ENCODE measurements at regions not wholly inside any gene's neighbourhood (a gene's known extent, or its start where the extent isn't known, plus 50 kb on each side); places are given as distances from the start of the nearest gene placed in this dataset.

GRCh38 chr1:209341673-209342420 is 241.7 kb upstream of the CAMK1G start:
- H3K27me3 ChIP-seq (ENCODE audit: control insufficient read depth, insufficient read depth, low read length): no peaks in the 10 kb centered on the region
- H3K9me3 ChIP-seq (ENCODE audit: control insufficient read depth, insufficient read depth, low read length): no peaks in the 10 kb centered on the region
- no peaks in the 10 kb centered on the region for H3K36me3 ChIP-seq (ENCODE audit: control insufficient read depth, insufficient read depth, low read length)
- no peak overlapping the region for H3K27ac ChIP-seq (ENCODE audit: low read length)
- WGBS (ENCODE audit: insufficient coverage, insufficient read length): no CpG with 5 or more reads among the region's 8 CpGs
- DNase-seq (ENCODE audit: low read depth, low spot score): no peak
- H3K4me1 ChIP-seq (ENCODE audit: control insufficient read depth, insufficient read depth, low read length): no peaks in the 10 kb centered on the region
- no peak overlapping the region for H3K4me3 ChIP-seq (ENCODE audit: low read length)

GRCh38 chr1:209342441-209343175 is 240.9 kb upstream of the CAMK1G start:
- WGBS (ENCODE audit: insufficient coverage, insufficient read length): no CpG with 5 or more reads among the region's 9 CpGs
- H3K4me1 ChIP-seq (ENCODE audit: control insufficient read depth, insufficient read depth, low read length): no peaks in the 10 kb centered on the region
- H3K9me3 ChIP-seq (ENCODE audit: control insufficient read depth, insufficient read depth, low read length): no peaks in the 10 kb centered on the region
- no peaks in the 10 kb centered on the region for H3K36me3 ChIP-seq (ENCODE audit: control insufficient read depth, insufficient read depth, low read length)
- H3K27me3 ChIP-seq (ENCODE audit: control insufficient read depth, insufficient read depth, low read length): no peaks in the 10 kb centered on the region
- no peak overlapping the region for H3K27ac ChIP-seq (ENCODE audit: low read length)
- no peak overlapping the region for H3K4me3 ChIP-seq (ENCODE audit: low read length)
- no peak for DNase-seq (ENCODE audit: low read depth, low spot score)

GRCh38 chr1:209343511-209343910 is 240.0 kb upstream of the CAMK1G start:
- Histone ChIP-seq H3K4me3 (ENCODE audit: low read length) (no peak overlapping the region), H3K27me3 (ENCODE audit: control insufficient read depth, insufficient read depth, low read length) (no peaks in the 10 kb centered on the region), H3K27ac (ENCODE audit: low read length) (no peak overlapping the region), H3K36me3 (ENCODE audit: control insufficient read depth, insufficient read depth, low read length) (no peaks in the 10 kb centered on the region), H3K4me1 (ENCODE audit: control insufficient read depth, insufficient read depth, low read length) (no peaks in the 10 kb centered on the region), H3K9me3 (ENCODE audit: control insufficient read depth, insufficient read depth, low read length) (no peaks in the 10 kb centered on the region)
- no peak for DNase-seq (ENCODE audit: low read depth, low spot score)
- WGBS (ENCODE audit: insufficient coverage, insufficient read length): no CpG with 5 or more reads among the region's 4 CpGs

GRCh38 chr1:209344156-209344555 is 239.4 kb upstream of the CAMK1G start:
- no peak for DNase-seq (ENCODE audit: low read depth, low spot score)
- H3K27ac ChIP-seq (ENCODE audit: low read length): no peak overlapping the region
- H3K27me3 ChIP-seq (ENCODE audit: control insufficient read depth, insufficient read depth, low read length): no peaks in the 10 kb centered on the region
- no peaks in the 10 kb centered on the region for H3K9me3 ChIP-seq (ENCODE audit: control insufficient read depth, insufficient read depth, low read length)
- H3K4me1 ChIP-seq (ENCODE audit: control insufficient read depth, insufficient read depth, low read length): no peaks in the 10 kb centered on the region
- no CpG with 5 or more reads among the region's 2 CpGs for WGBS (ENCODE audit: insufficient coverage, insufficient read length)
- no peak overlapping the region for H3K4me3 ChIP-seq (ENCODE audit: low read length)
- H3K36me3 ChIP-seq (ENCODE audit: control insufficient read depth, insufficient read depth, low read length): no peaks in the 10 kb centered on the region

GRCh38 chr1:209349363-209350308 is 233.9 kb upstream of the CAMK1G start:
- Histone ChIP-seq H3K36me3 (ENCODE audit: control insufficient read depth, insufficient read depth, low read length) (no peaks in the 10 kb centered on the region), H3K4me1 (ENCODE audit: control insufficient read depth, insufficient read depth, low read length) (no peaks in the 10 kb centered on the region), H3K9me3 (ENCODE audit: control insufficient read depth, insufficient read depth, low read length) (no peaks in the 10 kb centered on the region), H3K27me3 (ENCODE audit: control insufficient read depth, insufficient read depth, low read length) (no peaks in the 10 kb centered on the region), H3K27ac (ENCODE audit: low read length) (no peak overlapping the region), H3K4me3 (ENCODE audit: low read length) (no peak overlapping the region)
- DNase-seq (ENCODE audit: low read depth, low spot score): no peak
- WGBS (ENCODE audit: insufficient coverage, insufficient read length): no CpG with 5 or more reads among the region's 9 CpGs

GRCh38 chr1:209353053-209353452 is 230.5 kb upstream of the CAMK1G start:
- peaks cover 3% of the 10 kb centered on the region; the same call in 1 of the 2 replicates for H3K4me1 ChIP-seq (ENCODE audit: control insufficient read depth, insufficient read depth, low read length)
- H3K27me3 ChIP-seq (ENCODE audit: control insufficient read depth, insufficient read depth, low read length): no peaks in the 10 kb centered on the region
- WGBS (ENCODE audit: insufficient coverage, insufficient read length): no CpG with 5 or more reads among the region's 3 CpGs

GRCh38 chr1:209354111-209354839 is 229.2 kb upstream of the CAMK1G start:
- Histone ChIP-seq H3K27me3 (ENCODE audit: control insufficient read depth, insufficient read depth, low read length) (no peaks in the 10 kb centered on the region), H3K27ac (ENCODE audit: low read length) (no peak overlapping the region), H3K9me3 (ENCODE audit: control insufficient read depth, insufficient read depth, low read length) (no peaks in the 10 kb centered on the region), H3K4me3 (ENCODE audit: low read length) (no peak overlapping the region), H3K4me1 (ENCODE audit: control insufficient read depth, insufficient read depth, low read length) (peaks cover 3% of the 10 kb centered on the region; the same call in 1 of the 2 replicates), H3K36me3 (ENCODE audit: control insufficient read depth, insufficient read depth, low read length) (no peaks in the 10 kb centered on the region)
- WGBS (ENCODE audit: insufficient coverage, insufficient read length): no CpG with 5 or more reads among the region's 20 CpGs
- peak; percentile 95 for DNase-seq (ENCODE audit: low read depth, low spot score)

More at GRCh38 chr1:209353053-209353452, 230.5 kb upstream of the CAMK1G start:
- Histone ChIP-seq H3K36me3 (ENCODE audit: control insufficient read depth, insufficient read depth, low read length) (no peaks in the 10 kb centered on the region), H3K9me3 (ENCODE audit: control insufficient read depth, insufficient read depth, low read length) (no peaks in the 10 kb centered on the region), H3K27ac (ENCODE audit: low read length) (no peak overlapping the region), H3K4me3 (ENCODE audit: low read length) (no peak overlapping the region)
- no peak for DNase-seq (ENCODE audit: low read depth, low spot score)

- Histone ChIP-seq H3K4me3 (ENCODE audit: low read length) (no peak overlapping the region), H3K4me1 (ENCODE audit: control insufficient read depth, insufficient read depth, low read length) (peaks cover 3% of the 10 kb centered on the region; the same call in 1 of the 2 replicates), H3K9me3 (ENCODE audit: control insufficient read depth, insufficient read depth, low read length) (no peaks in the 10 kb centered on the region), H3K36me3 (ENCODE audit: control insufficient read depth, insufficient read depth, low read length) (no peaks in the 10 kb centered on the region), H3K27ac (ENCODE audit: low read length) (no peak overlapping the region), H3K27me3 (ENCODE audit: control insufficient read depth, insufficient read depth, low read length) (no peaks in the 10 kb centered on the region)
- no peak for DNase-seq (ENCODE audit: low read depth, low spot score)
- no CpG with 5 or more reads among the region's 4 CpGs for WGBS (ENCODE audit: insufficient coverage, insufficient read length)
Observed at GRCh38 chr1:209354840-209355165, 228.7 kb upstream of the CAMK1G start.

GRCh38 chr1:209355415-209355814 is 228.1 kb upstream of the CAMK1G start:
- no peak overlapping the region for H3K4me3 ChIP-seq (ENCODE audit: low read length)
- peaks cover 3% of the 10 kb centered on the region; the same call in 1 of the 2 replicates for H3K4me1 ChIP-seq (ENCODE audit: control insufficient read depth, insufficient read depth, low read length)
- H3K36me3 ChIP-seq (ENCODE audit: control insufficient read depth, insufficient read depth, low read length): no peaks in the 10 kb centered on the region
- WGBS (ENCODE audit: insufficient coverage, insufficient read length): no CpG with 5 or more reads among the region's 4 CpGs
- H3K27ac ChIP-seq (ENCODE audit: low read length): no peak overlapping the region
- DNase-seq (ENCODE audit: low read depth, low spot score): no peak
- H3K27me3 ChIP-seq (ENCODE audit: control insufficient read depth, insufficient read depth, low read length): no peaks in the 10 kb centered on the region
- H3K9me3 ChIP-seq (ENCODE audit: control insufficient read depth, insufficient read depth, low read length): no peaks in the 10 kb centered on the region
